HG03159 (cell line): ENCODE measurements at regions not wholly inside any gene's neighbourhood (a gene's known extent, or its start where the extent isn't known, plus 50 kb on each side); places are given as distances from the start of the nearest gene placed in this dataset.
"Not testable (repeated sequence)": the region's sequence is repeated elsewhere in the genome, so short reads cannot be mapped to it uniquely, and the experiment has no call there.

Source experiments
- ATAC-seq: cut with Tn5 transposase; IDR thresholded peaks from one replicate; pipeline ENCODE4 v1.9.1; 2021; ENCODE audit warnings: mild to moderate bottlenecking, moderate library complexity; ENCODE audit not compliant: unreplicated experiment

DNA sequence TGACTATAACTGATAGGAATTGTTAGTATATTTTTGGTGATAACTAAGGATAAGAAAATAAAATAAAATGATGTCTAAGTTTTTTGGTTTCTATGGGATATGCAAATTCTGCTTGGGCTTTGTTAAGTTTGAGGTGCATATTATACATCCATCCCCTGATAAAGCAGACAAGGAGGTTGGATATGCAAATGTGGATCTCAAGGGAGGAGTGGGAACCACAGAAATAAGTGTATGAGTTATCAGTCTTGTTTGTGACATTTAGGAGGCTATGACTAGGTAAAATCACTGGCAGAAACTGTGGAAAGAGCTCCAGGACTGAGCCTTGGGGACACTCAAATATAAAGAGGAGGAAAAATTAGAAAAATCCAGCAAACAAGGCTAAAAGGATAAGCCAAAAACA is 719.4 kb downstream of the RERGL start:
- no peak for ATAC-seq

GRCh38 chr12:17369556-17369955 is 720.4 kb downstream of the RERGL start:
- ATAC-seq: no peak

DNA sequence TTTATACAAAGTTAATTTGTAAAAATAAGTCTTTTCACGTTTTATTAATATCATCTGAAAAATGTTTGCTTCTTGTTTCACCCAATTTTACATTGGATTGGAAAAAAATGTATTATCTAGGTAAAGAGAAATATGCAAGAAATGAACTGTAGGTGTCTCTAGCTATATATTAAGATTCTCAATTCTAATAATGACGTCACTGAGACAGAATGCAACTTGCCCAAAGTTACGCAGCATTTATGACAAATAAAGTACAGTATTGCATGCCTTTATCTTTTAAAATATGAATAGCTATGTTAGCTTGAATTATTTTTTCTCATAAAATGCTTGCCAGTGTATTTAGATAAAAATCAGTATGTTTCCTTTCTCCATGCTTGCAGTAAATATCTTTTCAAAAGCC is 728.8 kb downstream of the RERGL start:
- ATAC-seq: no peak

- no peak for ATAC-seq
Observed at GRCh38 chr12:17358835-17359234, 731.2 kb downstream of the RERGL start.

- ATAC-seq: no peak
Observed at GRCh38 chr12:17357396-17357795, 732.6 kb downstream of the RERGL start.

DNA sequence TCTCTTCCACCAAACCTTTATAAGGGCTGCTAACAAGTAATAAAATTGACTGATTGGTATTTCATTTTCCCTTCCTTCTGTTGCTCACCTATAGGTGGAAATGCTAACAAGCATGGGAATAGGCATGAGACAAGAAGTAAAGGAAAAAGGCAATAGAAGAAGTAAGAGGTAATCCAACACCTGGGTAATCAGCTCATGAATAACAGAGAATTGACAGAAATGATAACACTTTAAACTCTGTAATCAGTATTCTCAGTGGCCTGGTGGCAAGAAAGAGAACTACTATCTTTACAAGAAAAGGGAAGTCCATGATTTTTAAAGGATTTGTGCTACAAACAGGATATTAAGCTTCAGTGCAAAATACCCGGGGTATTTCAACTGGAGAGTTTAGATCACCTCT is 737.8 kb downstream of the RERGL start:
- no peak for ATAC-seq

- ATAC-seq: no peak
Observed at GRCh38 chr12:17348311-17348710, 741.7 kb downstream of the RERGL start.

- no peak for ATAC-seq
Observed at GRCh38 chr12:17344649-17345048, 738.7 kb upstream of the LMO3 start.

- no peak for ATAC-seq
Observed at GRCh38 chr12:17342381-17342961, 736.5 kb upstream of the LMO3 start.

GRCh38 chr12:17335487-17335886 is 729.5 kb upstream of the LMO3 start:
- ATAC-seq: no peak

DNA sequence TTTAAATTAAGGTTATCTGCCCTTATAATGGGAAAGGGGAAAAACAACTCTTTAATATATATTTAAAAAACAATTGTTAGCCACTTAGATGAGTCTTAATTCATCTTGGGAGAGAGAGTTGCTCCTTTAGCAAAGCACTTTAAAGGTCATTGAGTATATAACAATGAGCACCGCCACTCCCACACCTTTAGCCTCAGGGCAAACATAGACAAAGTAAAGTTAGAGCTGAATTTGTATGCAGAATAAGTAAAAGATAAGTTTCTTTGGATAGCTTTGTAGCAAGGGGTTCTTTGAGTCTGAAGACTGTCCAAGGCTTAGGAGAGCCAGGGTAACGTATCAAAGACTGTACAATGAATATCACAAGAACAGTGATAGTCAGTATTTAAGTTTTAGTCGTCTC is 728.8 kb upstream of the LMO3 start:
- no peak for ATAC-seq

- no peak for ATAC-seq
Observed at GRCh38 chr12:17333287-17333686, 727.3 kb upstream of the LMO3 start.

DNA sequence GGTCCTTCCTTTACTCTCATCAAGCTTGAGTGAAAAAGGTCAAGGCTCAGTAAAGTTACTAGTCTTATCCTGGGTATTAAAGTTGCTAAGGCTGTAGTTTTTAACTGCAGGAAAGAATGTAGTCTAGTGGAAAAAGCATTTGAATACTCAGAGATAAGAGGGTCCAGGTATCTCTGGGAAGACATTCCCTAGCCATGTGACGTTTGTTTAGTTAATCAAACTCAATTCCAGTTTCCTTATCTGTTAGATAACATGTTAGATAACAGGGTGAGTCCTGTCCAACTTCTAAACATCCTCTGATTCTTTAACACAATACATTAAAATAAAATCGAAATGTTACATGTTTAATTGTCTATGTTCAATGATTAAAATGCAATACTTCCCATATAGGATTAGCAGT is 720.7 kb upstream of the LMO3 start:
- no peak for ATAC-seq

DNA sequence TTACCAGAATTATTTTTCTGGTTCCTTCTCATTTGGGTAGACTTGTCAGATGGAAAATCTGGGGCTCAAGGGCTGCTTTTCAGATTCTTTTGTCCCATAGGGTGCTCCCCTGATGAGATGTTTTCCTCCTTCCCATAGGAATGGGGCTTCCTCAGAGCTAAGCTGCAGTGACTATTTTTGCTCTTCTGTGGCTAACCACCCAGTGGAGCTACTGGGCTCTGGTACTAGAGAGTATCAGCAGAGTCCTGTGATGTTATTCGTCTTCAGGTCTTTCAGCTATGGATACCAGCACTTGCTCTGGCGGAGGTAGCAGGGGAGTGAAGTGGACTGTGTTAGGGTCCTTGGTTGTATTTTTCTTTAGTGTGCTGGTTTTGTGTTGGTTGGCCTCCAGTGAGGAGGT is 716.1 kb upstream of the LMO3 start:
- ATAC-seq: no peak

DNA sequence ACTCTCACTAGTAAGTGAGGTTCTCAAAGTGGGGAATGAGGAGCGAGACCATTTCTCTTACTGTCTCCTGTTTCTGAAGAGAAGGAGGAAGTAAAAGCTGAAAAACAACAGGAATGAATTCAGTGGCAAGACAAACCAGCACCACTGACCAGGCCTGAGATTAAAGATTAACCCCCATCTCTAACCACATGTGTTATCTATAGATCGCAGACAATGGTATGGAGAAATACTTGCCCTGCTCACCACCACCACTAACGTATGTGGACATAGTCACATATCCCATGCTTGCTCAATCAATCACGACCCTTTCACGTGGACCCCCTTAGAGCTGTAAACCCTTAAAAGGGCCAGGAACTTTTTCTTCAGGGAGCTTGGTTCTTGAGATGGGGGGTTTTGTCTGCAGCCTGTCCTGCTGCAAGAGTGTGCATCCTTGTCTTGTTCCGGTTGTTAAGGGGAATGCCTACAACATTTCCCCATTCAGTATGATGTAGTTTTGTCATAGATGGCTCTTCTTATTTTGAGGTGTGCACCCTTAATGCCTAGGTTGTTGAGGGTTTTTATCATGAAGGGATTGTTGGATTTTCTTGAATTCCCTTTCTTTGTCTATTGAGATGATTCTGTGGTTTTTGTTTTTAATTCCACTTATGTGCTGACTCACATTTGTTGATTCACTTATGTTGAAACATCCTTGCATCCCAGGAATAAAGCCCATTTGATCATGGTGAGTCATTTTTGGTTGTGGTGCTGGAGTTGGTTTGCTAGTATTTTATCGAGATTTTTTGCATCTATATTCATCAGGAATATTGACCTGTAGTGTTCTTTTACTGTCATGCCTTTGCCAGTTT is 698.8 kb upstream of the LMO3 start:
- ATAC-seq: no peak

- ATAC-seq: no peak
Observed at GRCh38 chr12:17302001-17302400, 696.0 kb upstream of the LMO3 start.

DNA sequence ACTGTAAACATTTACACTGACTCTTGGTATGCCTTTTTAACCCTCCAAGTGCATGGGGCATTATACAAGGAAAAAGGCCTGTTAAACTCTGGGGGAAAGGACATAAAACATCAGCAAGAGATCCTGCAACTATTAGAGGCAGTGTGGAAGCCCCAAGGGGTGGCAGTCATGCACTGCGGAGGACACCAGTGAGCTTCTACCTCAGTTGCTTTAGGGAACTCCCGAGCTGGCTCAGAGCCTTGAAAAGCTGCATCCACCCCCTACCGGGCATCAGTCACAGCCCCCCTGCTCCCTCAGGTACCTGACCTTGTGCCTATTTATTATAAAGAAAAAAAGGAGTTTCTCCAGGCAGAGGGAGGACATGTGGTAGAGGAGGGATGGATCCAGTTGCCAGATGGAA is 695.6 kb upstream of the LMO3 start:
- no peak for ATAC-seq

DNA sequence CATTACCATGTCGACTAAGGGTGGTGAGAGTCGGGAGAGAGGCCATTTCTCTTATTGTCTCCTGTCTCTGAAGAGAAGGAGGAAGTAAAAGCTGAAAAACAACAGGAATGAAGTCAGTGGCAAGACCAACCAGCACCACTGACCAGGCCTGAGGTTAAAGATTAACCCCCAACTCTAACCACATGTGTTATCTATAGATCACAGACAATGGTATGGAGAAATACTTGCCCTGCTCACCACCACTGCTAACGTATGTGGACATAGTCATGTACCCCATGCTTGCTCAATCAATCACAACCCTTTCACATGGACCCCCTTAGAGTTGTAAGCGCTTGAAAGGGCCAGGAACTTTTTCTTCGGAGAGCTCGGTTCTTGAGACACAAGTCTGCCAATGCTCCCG is 690.9 kb upstream of the LMO3 start:
- ATAC-seq: no peak

GRCh38 chr12:17286874-17287273 is 680.9 kb upstream of the LMO3 start:
- no peak for ATAC-seq

- ATAC-seq: no peak
Observed at GRCh38 chr12:17284873-17285272, 678.9 kb upstream of the LMO3 start.

DNA sequence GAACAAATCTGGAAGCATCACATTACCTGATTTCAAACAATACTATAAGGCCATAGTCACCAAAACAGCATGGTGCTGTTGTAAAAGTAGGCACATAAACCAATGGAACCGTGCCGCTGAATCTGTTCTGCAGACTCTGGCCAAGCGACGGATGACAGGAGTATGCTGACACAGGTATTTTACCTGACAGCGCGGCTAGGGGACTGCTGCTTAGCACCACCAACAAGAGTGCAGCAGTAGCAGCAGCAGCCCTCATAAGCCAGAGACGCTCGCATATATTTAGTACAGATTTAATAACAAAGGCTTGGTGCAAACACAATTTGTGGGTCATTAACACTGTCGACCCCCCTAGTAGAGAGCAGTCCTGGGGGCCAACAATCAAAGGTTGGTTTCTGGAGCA is 677.6 kb upstream of the LMO3 start:
- ATAC-seq: no peak

- ATAC-seq: not testable (repeated sequence)
Observed at GRCh38 chr12:17282169-17282568, 676.2 kb upstream of the LMO3 start.

DNA sequence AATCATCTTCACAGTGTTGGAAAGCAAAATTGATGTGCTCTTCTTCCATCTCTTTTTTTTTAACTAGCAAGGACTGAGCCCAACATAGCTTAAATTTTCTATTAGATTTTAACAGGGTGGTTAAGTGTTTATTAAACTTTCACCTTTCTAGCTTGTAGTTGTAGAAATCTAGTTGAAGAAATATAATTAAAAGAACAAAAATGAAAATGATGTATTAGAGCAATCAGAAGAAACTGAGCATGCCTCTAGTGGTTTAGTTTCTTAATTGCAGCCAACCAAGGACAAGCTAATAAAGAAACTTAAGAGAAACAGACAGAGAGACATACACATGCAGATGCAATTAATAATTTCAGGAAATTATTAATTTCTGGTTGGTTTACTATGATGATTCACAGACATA is 673.0 kb upstream of the LMO3 start:
- no peak for ATAC-seq
